GM13977 (cell line): ENCODE measurements at regions not wholly inside any gene's neighbourhood (a gene's known extent, or its start where the extent isn't known, plus 50 kb on each side); places are given as distances from the start of the nearest gene placed in this dataset.

Source experiments
- DNase-seq: peaks from one replicate; pipeline ENCODE4 v3.0.0; 2012; ENCODE audit warnings: low spot score
- CTCF ChIP-seq: IDR thresholded peaks from 2 replicates; pipeline ENCODE4 v1.5.1; 2012; ENCODE audit warnings: mild to moderate bottlenecking, control low read depth; ENCODE audit not compliant: insufficient read depth; ENCODE audit errors: extremely low read depth, missing control alignments
- in situ Hi-C: fragments of 300-500 bp; cut with MboI; formaldehyde crosslinking; loops from one replicate; pipeline ENCODE4 v1.12.0; 2022; ENCODE audit warnings: low sequenced_read_pairs, low pct_unique_long_range_greater_than_20kb, mixed read lengths, inconsistent platforms; ENCODE audit not compliant: unreplicated experiment

- DNase-seq: no peak
- TF ChIP-seq CTCF: no peak
- in situ Hi-C loops: no loop called here
These were observed 496.8 kb downstream of the TDRD3 start for GRCh38 chr13:60893801-60894200.

GRCh38 chr13:60887711-60888110 lies 490.7 kb downstream of the TDRD3 start:
- no peak for TF ChIP-seq CTCF
- in situ Hi-C loops: no loop called here
- DNase-seq: no peak

- no peak for DNase-seq
- in situ Hi-C loops: no loop called here
- TF ChIP-seq CTCF: no peak
These were observed 484.5 kb downstream of the TDRD3 start for GRCh38 chr13:60881507-60881906.

GRCh38 chr13:60873116-60873515 lies 476.1 kb downstream of the TDRD3 start:
- no peak for TF ChIP-seq CTCF
- in situ Hi-C loops: no loop called here
- DNase-seq: no peak

GRCh38 chr13:60869941-60870613 lies 473.1 kb downstream of the TDRD3 start:
- no peak for TF ChIP-seq CTCF
- in situ Hi-C loops: no loop called here
- DNase-seq: no peak

- DNase-seq: no peak
- no peak for TF ChIP-seq CTCF
- in situ Hi-C loops: no loop called here
These were observed 472.2 kb downstream of the TDRD3 start for GRCh38 chr13:60869225-60869624.

GRCh38 chr13:60862036-60862435 lies 465.0 kb downstream of the TDRD3 start:
- no peak for DNase-seq
- in situ Hi-C loops: no loop called here
- TF ChIP-seq CTCF: no peak
